ENCODE measurements at regions not wholly inside any gene's neighbourhood (a gene's known extent, or its start where the extent isn't known, plus 50 kb on each side); places are given as distances from the start of the nearest gene placed in this dataset.

DNA sequence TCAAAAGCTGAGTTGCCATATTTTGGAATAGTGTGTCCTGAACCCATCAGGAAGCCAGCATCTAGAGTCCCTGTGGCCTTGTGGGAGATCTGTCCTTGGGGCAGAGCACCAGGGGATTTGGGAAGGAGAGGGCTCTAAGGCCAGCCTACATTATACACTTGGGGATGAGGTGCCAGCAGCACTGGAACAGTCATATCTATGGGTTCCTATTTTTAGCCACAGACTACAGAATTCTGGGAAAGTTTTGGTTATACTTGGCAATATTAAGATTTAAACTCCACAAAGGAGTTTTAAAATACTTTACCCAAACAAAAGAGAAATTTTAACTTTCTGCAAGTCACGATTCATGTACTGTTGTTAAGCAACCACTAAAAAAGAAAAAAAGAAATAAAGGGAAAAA lies 405.7 kb upstream of the MMADHC start:
- DNase-seq: no peak
- H2BK120ac ChIP-seq (ENCODE audit: low read depth, low read length, poor library complexity, severe bottlenecking): no peak overlapping the region
- H3K56ac ChIP-seq (ENCODE audit: insufficient read length, low read depth, low read length): no peak overlapping the region
- no peaks in the 10 kb centered on the region for H3K23me2 ChIP-seq (ENCODE audit: insufficient read length, low read depth, low read length, poor library complexity, severe bottlenecking)
- no peak overlapping the region for H4K8ac ChIP-seq (replicated peaks; ENCODE audit: insufficient read length, low read depth, low read length)
- Mint-ChIP-seq H3K27me3 (ENCODE audit: low read depth) (no peaks in the 10 kb centered on the region), H3K9me3 (peaks cover 0 to 4% of the 10 kb centered on the region in 2 experiments; a peak in 2 of 5 replicates), H3K4me1 (no peaks in the 10 kb centered on the region), H3K4me3 (no peak overlapping the region), H3K36me3 (ENCODE audit: insufficient read depth in 1 of 3, low read depth in 3 of 3) (peaks cover 0 to 6% (median 0%) of the 10 kb centered on the region in 3 experiments; a peak in 2 of 7 replicates), H3K27ac (no peak overlapping the region)
- no peak overlapping the region for H3K9ac ChIP-seq (ENCODE audit: extremely low read depth, insufficient read length, low read length)
- no peak overlapping the region for H3K18ac ChIP-seq (ENCODE audit: insufficient read length, low read depth, low read length)
- no peak overlapping the region for H2AFZ ChIP-seq (ENCODE audit: low read length)
- H3T11ph ChIP-seq (ENCODE audit: low read length): no peak overlapping the region
- no peak overlapping the region for H3K23ac ChIP-seq (ENCODE audit: insufficient read length, low read depth, low read length)
- H2BK12ac ChIP-seq (ENCODE audit: insufficient read length, low read depth, low read length): no peak overlapping the region
- WGBS (ENCODE audit: extremely low coverage, insufficient read length, low lambda C conversion rate): no CpG with 5 or more reads among the region's 1 CpG
- H3K4ac ChIP-seq (ENCODE audit: low read depth, low read length): no peak overlapping the region
- H3K27me3 ChIP-seq (ENCODE audit: insufficient read depth, low read length): no peaks in the 10 kb centered on the region
- no peak overlapping the region for H2AK5ac ChIP-seq (ENCODE audit: insufficient read length, low read length)
- no peaks in the 10 kb centered on the region for H3K9me3 ChIP-seq (ENCODE audit: control insufficient read depth, low read depth, low read length)
- no peak overlapping the region for H3K4me2 ChIP-seq (ENCODE audit: insufficient read depth, insufficient read length, low read length)
- H4K91ac ChIP-seq (ENCODE audit: insufficient read length, low read depth, low read length): no peak overlapping the region
- H2BK5ac ChIP-seq (ENCODE audit: insufficient read length, low read length): no peak overlapping the region
- H3K14ac ChIP-seq (ENCODE audit: insufficient read depth, low read length): no peak overlapping the region
- H3K79me1 ChIP-seq (ENCODE audit: insufficient read depth, low read depth, low read length, poor library complexity, severe bottlenecking): no peaks in the 10 kb centered on the region
- no peaks in the 10 kb centered on the region for H3K79me2 ChIP-seq (ENCODE audit: insufficient read depth, low read length)
- H4K20me1 ChIP-seq (ENCODE audit: control insufficient read depth, insufficient read depth, insufficient read length): no peaks in the 10 kb centered on the region
- H2BK15ac ChIP-seq (ENCODE audit: low read depth, low read length): no peak overlapping the region
- no peaks in the 10 kb centered on the region; the same call in 1 of the 2 replicates for H3K4me1 ChIP-seq (ENCODE audit: insufficient read depth, low read length)
- TF ChIP-seq, protein P1, sequence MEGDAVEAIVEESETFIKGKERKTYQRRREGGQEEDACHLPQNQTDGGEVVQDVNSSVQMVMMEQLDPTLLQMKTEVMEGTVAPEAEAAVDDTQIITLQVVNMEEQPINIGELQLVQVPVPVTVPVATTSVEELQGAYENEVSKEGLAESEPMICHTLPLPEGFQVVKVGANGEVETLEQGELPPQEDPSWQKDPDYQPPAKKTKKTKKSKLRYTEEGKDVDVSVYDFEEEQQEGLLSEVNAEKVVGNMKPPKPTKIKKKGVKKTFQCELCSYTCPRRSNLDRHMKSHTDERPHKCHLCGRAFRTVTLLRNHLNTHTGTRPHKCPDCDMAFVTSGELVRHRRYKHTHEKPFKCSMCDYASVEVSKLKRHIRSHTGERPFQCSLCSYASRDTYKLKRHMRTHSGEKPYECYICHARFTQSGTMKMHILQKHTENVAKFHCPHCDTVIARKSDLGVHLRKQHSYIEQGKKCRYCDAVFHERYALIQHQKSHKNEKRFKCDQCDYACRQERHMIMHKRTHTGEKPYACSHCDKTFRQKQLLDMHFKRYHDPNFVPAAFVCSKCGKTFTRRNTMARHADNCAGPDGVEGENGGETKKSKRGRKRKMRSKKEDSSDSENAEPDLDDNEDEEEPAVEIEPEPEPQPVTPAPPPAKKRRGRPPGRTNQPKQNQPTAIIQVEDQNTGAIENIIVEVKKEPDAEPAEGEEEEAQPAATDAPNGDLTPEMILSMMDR (conservative IDR thresholded peaks at IDR 0.05): no peak
- no peak overlapping the region for H2BK20ac ChIP-seq (ENCODE audit: low read depth, low read length, poor library complexity, severe bottlenecking)
- H3K27ac ChIP-seq (ENCODE audit: insufficient read length, low read depth, low read length): no peak overlapping the region
- H4K5ac ChIP-seq (ENCODE audit: insufficient read length, low read depth, low read length): no peak overlapping the region
